ENCODE measurements at regions not wholly inside any gene's neighbourhood (a gene's known extent, or its start where the extent isn't known, plus 50 kb on each side); places are given as distances from the start of the nearest gene placed in this dataset.

- no CpG with 5 or more reads among the region's 5 CpGs for WGBS (ENCODE audit: extremely low coverage, insufficient coverage, insufficient read length)
- H3K36me3 ChIP-seq (ENCODE audit: control insufficient read depth in 1 of 2, insufficient read depth in 2 of 2, low read length in 2 of 2): no peaks in the 10 kb centered on the region
- H3K4me1 ChIP-seq (ENCODE audit: control insufficient read depth in 1 of 2, insufficient read depth in 2 of 2, low read length in 2 of 2): no peaks in the 10 kb centered on the region
- no peak overlapping the region for H4K91ac ChIP-seq (ENCODE audit: low read depth, low read length)
- H3K14ac ChIP-seq (ENCODE audit: low read length): no peak overlapping the region
- H3K79me2 ChIP-seq (ENCODE audit: control insufficient read depth, insufficient read depth, low read length, poor library complexity): no peaks in the 10 kb centered on the region
- H3K27ac ChIP-seq (ENCODE audit: low read depth, low read length): no peak overlapping the region
- no peaks in the 10 kb centered on the region for H3K9me3 ChIP-seq (ENCODE audit: insufficient read depth, low read depth, low read length)
- no peak overlapping the region for H3K4ac ChIP-seq (ENCODE audit: low read depth, low read length)
- no peaks in the 10 kb centered on the region for H3K27me3 ChIP-seq (ENCODE audit: insufficient read depth, low read length)
- H2BK12ac ChIP-seq (ENCODE audit: low read length): no peak overlapping the region
- no peak overlapping the region for H2BK120ac ChIP-seq (ENCODE audit: insufficient read depth, low read length, poor library complexity)
- H3K18ac ChIP-seq (ENCODE audit: low read length): no peak overlapping the region
- no peak overlapping the region for H3K23ac ChIP-seq (ENCODE audit: low read length)
- H3K4me3 ChIP-seq (ENCODE audit: low read depth, low read length): no peak overlapping the region
- no peak overlapping the region for H3K4me2 ChIP-seq (ENCODE audit: low read length)
- no peak overlapping the region for H4K12ac ChIP-seq (ENCODE audit: low read depth, low read length)
- no peak overlapping the region for H2AFZ ChIP-seq (ENCODE audit: insufficient read depth, low read length, poor library complexity)
- DNase-seq: peak; percentile 49 to 69
- no peak overlapping the region for H2BK5ac ChIP-seq (ENCODE audit: low read depth, low read length, poor library complexity)
- no peak overlapping the region for H4K8ac ChIP-seq (ENCODE audit: low read depth, low read length)
- H3K9ac ChIP-seq (ENCODE audit: low read length): no peak overlapping the region
- H3K79me1 ChIP-seq (ENCODE audit: low read length): no peaks in the 10 kb centered on the region
- no peak overlapping the region for H2AK5ac ChIP-seq (ENCODE audit: low read length)
These were observed 136.8 kb upstream of the TBX3 start for GRCh38 chr12:114820796-114821195.

GRCh38 chr12:114817571-114818425 is 133.8 kb upstream of the TBX3 start:
- Histone ChIP-seq H3K23ac (ENCODE audit: low read length) (no peak overlapping the region), H3K27ac (ENCODE audit: low read depth, low read length) (no peak overlapping the region), H3K4ac (ENCODE audit: low read depth, low read length) (no peak overlapping the region), H2BK120ac (ENCODE audit: insufficient read depth, low read length, poor library complexity) (peak overlapping the region; percentile 15), H4K8ac (ENCODE audit: low read depth, low read length) (no peak overlapping the region), H3K4me1 (ENCODE audit: control insufficient read depth in 1 of 2, insufficient read depth in 2 of 2, low read length in 2 of 2) (peaks cover 3 to 10% of the 10 kb centered on the region in 2 experiments), H2BK12ac (ENCODE audit: low read length) (peak overlapping the region; percentile 37), H3K79me1 (ENCODE audit: low read length) (peaks cover 6% of the 10 kb centered on the region), H4K12ac (ENCODE audit: low read depth, low read length) (no peak overlapping the region), H3K14ac (ENCODE audit: low read length) (no peak overlapping the region), H3K18ac (ENCODE audit: low read length) (no peak overlapping the region), H3K36me3 (ENCODE audit: control insufficient read depth in 1 of 2, insufficient read depth in 2 of 2, low read length in 2 of 2) (no peaks in the 10 kb centered on the region), H3K9me3 (ENCODE audit: insufficient read depth, low read depth, low read length) (no peaks in the 10 kb centered on the region), H3K27me3 (ENCODE audit: insufficient read depth, low read length) (no peaks in the 10 kb centered on the region), H3K79me2 (ENCODE audit: control insufficient read depth, insufficient read depth, low read length, poor library complexity) (no peaks in the 10 kb centered on the region), H4K91ac (ENCODE audit: low read depth, low read length) (no peak overlapping the region), H3K4me2 (ENCODE audit: low read length) (no peak overlapping the region), H2BK5ac (ENCODE audit: low read depth, low read length, poor library complexity) (no peak overlapping the region), H3K4me3 (ENCODE audit: low read depth, low read length) (no peak overlapping the region), H2AK5ac (ENCODE audit: low read length) (no peak overlapping the region), H2AFZ (ENCODE audit: insufficient read depth, low read length, poor library complexity) (no peak overlapping the region), H3K9ac (ENCODE audit: low read length) (no peak overlapping the region)
- WGBS (ENCODE audit: extremely low coverage, insufficient coverage, insufficient read length): no CpG with 5 or more reads among the region's 28 CpGs
- DNase-seq: no peak

- no CpG with 5 or more reads among the region's 10 CpGs for WGBS (ENCODE audit: extremely low coverage, insufficient coverage, insufficient read length)
- no peak overlapping the region for H3K4me2 ChIP-seq (ENCODE audit: low read length)
- no peak overlapping the region for H3K18ac ChIP-seq (ENCODE audit: low read length)
- no peaks in the 10 kb centered on the region for H3K27me3 ChIP-seq (ENCODE audit: insufficient read depth, low read length)
- no peak overlapping the region for H4K8ac ChIP-seq (ENCODE audit: low read depth, low read length)
- H3K27ac ChIP-seq (ENCODE audit: low read depth, low read length): no peak overlapping the region
- H3K14ac ChIP-seq (ENCODE audit: low read length): no peak overlapping the region
- no peak overlapping the region for H3K4ac ChIP-seq (ENCODE audit: low read depth, low read length)
- H3K79me2 ChIP-seq (ENCODE audit: control insufficient read depth, insufficient read depth, low read length, poor library complexity): no peaks in the 10 kb centered on the region
- H3K79me1 ChIP-seq (ENCODE audit: low read length): peaks cover 6% of the 10 kb centered on the region
- no peak overlapping the region for H2BK12ac ChIP-seq (ENCODE audit: low read length)
- no peak overlapping the region for H2BK120ac ChIP-seq (ENCODE audit: insufficient read depth, low read length, poor library complexity)
- H2AK5ac ChIP-seq (ENCODE audit: low read length): peak overlapping the region; percentile 71
- H3K9ac ChIP-seq (ENCODE audit: low read length): peak overlapping the region; percentile 49
- H4K12ac ChIP-seq (ENCODE audit: low read depth, low read length): no peak overlapping the region
- H3K4me1 ChIP-seq (ENCODE audit: control insufficient read depth in 1 of 2, insufficient read depth in 2 of 2, low read length in 2 of 2): peaks cover 3 to 13% of the 10 kb centered on the region in 2 experiments
- H3K4me3 ChIP-seq (ENCODE audit: low read depth, low read length): no peak overlapping the region
- no peaks in the 10 kb centered on the region for H3K9me3 ChIP-seq (ENCODE audit: insufficient read depth, low read depth, low read length)
- H4K91ac ChIP-seq (ENCODE audit: low read depth, low read length): peak overlapping the region; percentile 48
- H3K36me3 ChIP-seq (ENCODE audit: control insufficient read depth in 1 of 2, insufficient read depth in 2 of 2, low read length in 2 of 2): no peaks in the 10 kb centered on the region
- no peak overlapping the region for H2AFZ ChIP-seq (ENCODE audit: insufficient read depth, low read length, poor library complexity)
- no peak overlapping the region for H2BK5ac ChIP-seq (ENCODE audit: low read depth, low read length, poor library complexity)
- DNase-seq: no peak
- no peak overlapping the region for H3K23ac ChIP-seq (ENCODE audit: low read length)
These were observed 131.2 kb upstream of the TBX3 start for GRCh38 chr12:114815026-114815795.

GRCh38 chr12:114812858-114813761 is 129.1 kb upstream of the TBX3 start:
- Histone ChIP-seq H3K14ac (ENCODE audit: low read length) (peak overlapping the region; percentile 8), H2BK12ac (ENCODE audit: low read length) (peak overlapping the region; percentile 88), H3K4me3 (ENCODE audit: low read depth, low read length) (no peak overlapping the region), H3K79me1 (ENCODE audit: low read length) (peaks cover 6% of the 10 kb centered on the region), H3K23ac (ENCODE audit: low read length) (no peak overlapping the region), H3K4me1 (ENCODE audit: control insufficient read depth in 1 of 2, insufficient read depth in 2 of 2, low read length in 2 of 2) (peaks cover 3 to 13% of the 10 kb centered on the region in 2 experiments), H2AK5ac (ENCODE audit: low read length) (no peak overlapping the region), H3K79me2 (ENCODE audit: control insufficient read depth, insufficient read depth, low read length, poor library complexity) (no peaks in the 10 kb centered on the region), H4K12ac (ENCODE audit: low read depth, low read length) (no peak overlapping the region), H4K91ac (ENCODE audit: low read depth, low read length) (peak overlapping the region; percentile 43), H3K9ac (ENCODE audit: low read length) (no peak overlapping the region), H3K4me2 (ENCODE audit: low read length) (peak overlapping the region; percentile 12), H3K4ac (ENCODE audit: low read depth, low read length) (no peak overlapping the region), H3K9me3 (ENCODE audit: insufficient read depth, low read depth, low read length) (no peaks in the 10 kb centered on the region), H2BK5ac (ENCODE audit: low read depth, low read length, poor library complexity) (no peak overlapping the region), H4K8ac (ENCODE audit: low read depth, low read length) (peak overlapping the region; percentile 75), H3K27me3 (ENCODE audit: insufficient read depth, low read length) (no peaks in the 10 kb centered on the region), H3K18ac (ENCODE audit: low read length) (no peak overlapping the region), H2BK120ac (ENCODE audit: insufficient read depth, low read length, poor library complexity) (peak overlapping the region; percentile 82), H2AFZ (ENCODE audit: insufficient read depth, low read length, poor library complexity) (peak overlapping the region; percentile 4), H3K36me3 (ENCODE audit: control insufficient read depth in 1 of 2, insufficient read depth in 2 of 2, low read length in 2 of 2) (no peaks in the 10 kb centered on the region), H3K27ac (ENCODE audit: low read depth, low read length) (peak overlapping the region; percentile 8)
- no CpG with 5 or more reads among the region's 19 CpGs for WGBS (ENCODE audit: extremely low coverage, insufficient coverage, insufficient read length)
- DNase-seq: peak in 1 of 2 donors; percentile 11

All from trophoblast cell (in vitro differentiated cells and primary cell).